OCI-LY1 (cell line): ENCODE measurements at regions not wholly inside any gene's neighbourhood (a gene's known extent, or its start where the extent isn't known, plus 50 kb on each side); places are given as distances from the start of the nearest gene placed in this dataset.

ENCODE experiments used
- H2AFZ ChIP-seq: fragments of 200-600 bp; sonication (generic), shearing (Covaris generic); 2 replicates; pipeline ENCODE4 v1.6.0; 2014; ENCODE audit warnings: antibody characterized with exemption, mild to moderate bottlenecking, low read length
- H3F3A ChIP-seq: fragments of 200-600 bp; sonication (generic), shearing (Covaris generic); 2 replicates; pipeline ENCODE4 v1.6.0; 2014; ENCODE audit warnings: mild to moderate bottlenecking, antibody characterized with exemption, low read length, moderate library complexity; ENCODE audit not compliant: insufficient read depth
- H3K27ac ChIP-seq: fragments of 200-600 bp; sonication (generic); 2 replicates; pipeline ENCODE4 v1.5.1; 2014; ENCODE audit warnings: low read length, mixed run types, mild to moderate bottlenecking, low read depth; ENCODE audit not compliant: poor library complexity, severe bottlenecking
- H3K27me3 ChIP-seq: fragments of 200-600 bp; sonication (generic); 2 replicates; pipeline ENCODE4 v1.6.0; 2014; ENCODE audit warnings: antibody characterized with exemption, mild to moderate bottlenecking, low read length, moderate library complexity; ENCODE audit not compliant: insufficient read depth
- H3K36me3 ChIP-seq: fragments of 200-600 bp; sonication (generic); 2 replicates; pipeline ENCODE4 v1.6.1; 2014; ENCODE audit warnings: mild to moderate bottlenecking, antibody characterized with exemption, low read length, moderate library complexity, mixed read lengths; ENCODE audit not compliant: insufficient read depth
- H3K4me1 ChIP-seq: fragments of 200-600 bp; sonication (generic); 2 replicates; pipeline ENCODE4 v1.5.1; 2014; ENCODE audit warnings: mild to moderate bottlenecking, low read length, moderate library complexity; ENCODE audit not compliant: insufficient read depth, severe bottlenecking
- H3K4me2 ChIP-seq: fragments of 200-600 bp; sonication (generic), shearing (Covaris generic); 2 replicates; pipeline ENCODE4 v1.6.1; 2014; ENCODE audit warnings: low read length
- H3K4me3 ChIP-seq: fragments of 200-600 bp; sonication (generic); 2 replicates; pipeline ENCODE4 v1.5.1; 2014; ENCODE audit warnings: low read length, low read depth, mild to moderate bottlenecking, mixed read lengths; ENCODE audit not compliant: poor library complexity, severe bottlenecking
- H3K79me2 ChIP-seq: fragments of 200-600 bp; shearing (Covaris generic); 2 replicates; pipeline ENCODE4 v1.6.1; 2016; ENCODE audit warnings: mixed run types, low read length, mixed read lengths; ENCODE audit not compliant: insufficient read depth
- H3K9ac ChIP-seq: fragments of 200-600 bp; sonication (generic), shearing (Covaris generic); 2 replicates; pipeline ENCODE4 v1.6.1; 2014; ENCODE audit warnings: mild to moderate bottlenecking, low read length, mixed read lengths
- H3K9me2 ChIP-seq: fragments of 200-600 bp; sonication (generic), shearing (Covaris generic); 2 replicates; pipeline ENCODE4 v1.6.1; 2014; ENCODE audit warnings: low read depth, mild to moderate bottlenecking, low read length, mixed read lengths
- H3K9me3 ChIP-seq: fragments of 200-600 bp; shearing (Covaris generic); 2 replicates; pipeline ENCODE4 v1.6.1; 2014; ENCODE audit warnings: low read length, mixed read lengths
- H4K20me1 ChIP-seq: fragments of 200-600 bp; sonication (generic), shearing (Covaris generic); 2 replicates; pipeline ENCODE4 v1.6.0; 2016; ENCODE audit warnings: mild to moderate bottlenecking, low read length; ENCODE audit not compliant: insufficient read depth
- CTCF ChIP-seq: fragments of 200-600 bp; sonication (generic), shearing (Covaris generic); IDR thresholded peaks from 2 replicates; pipeline ENCODE4 v1.5.1; 2017; ENCODE audit warnings: mild to moderate bottlenecking, antibody characterized with exemption, low read length, moderate library complexity, mixed read lengths
- EZH2 ChIP-seq: fragments of 200-600 bp; sonication (generic), shearing (Covaris generic); IDR thresholded peaks from 2 replicates; pipeline ENCODE4 v1.8.0; 2017; ENCODE audit warnings: borderline replicate concordance, mixed run types, mild to moderate bottlenecking, antibody characterized with exemption, low read length, moderate library complexity, mixed read lengths

GRCh38 chr3:76940181-76940770 is 99.6 kb upstream of the ROBO2 start:
- TF ChIP-seq EZH2, result no peak
- TF ChIP-seq CTCF, result no peak
- no peaks in the 10 kb centered on the region for H3K36me3 ChIP-seq

GRCh38 chr3:76941376-76941775 is 98.5 kb upstream of the ROBO2 start:
- no peaks in the 10 kb centered on the region for H3K4me1 ChIP-seq
- no peak overlapping the region for H3K4me2 ChIP-seq
- no peak overlapping the region for H3K4me3 ChIP-seq
- H3K79me2 ChIP-seq, result no peaks in the 10 kb centered on the region
- no peak overlapping the region for H3K9ac ChIP-seq
- H3F3A ChIP-seq, result no peaks in the 10 kb centered on the region
- no peaks in the 10 kb centered on the region for H4K20me1 ChIP-seq
- no peaks in the 10 kb centered on the region for H3K9me3 ChIP-seq
- H3K36me3 ChIP-seq, result no peaks in the 10 kb centered on the region
- TF ChIP-seq CTCF, result no peak
- no peak for TF ChIP-seq EZH2
- no peaks in the 10 kb centered on the region for H3K9me2 ChIP-seq
- H3K27me3 ChIP-seq, result no peaks in the 10 kb centered on the region
- H3K27ac ChIP-seq, result no peak overlapping the region
- H2AFZ ChIP-seq, result no peak overlapping the region

More at GRCh38 chr3:76940181-76940770, 99.6 kb upstream of the ROBO2 start:
- no peaks in the 10 kb centered on the region for H3K27me3 ChIP-seq
- no peaks in the 10 kb centered on the region for H3K4me1 ChIP-seq
- no peaks in the 10 kb centered on the region for H4K20me1 ChIP-seq
- no peak overlapping the region for H3K4me2 ChIP-seq
- H3K79me2 ChIP-seq, result no peaks in the 10 kb centered on the region
- no peak overlapping the region for H3K9ac ChIP-seq
- no peak overlapping the region for H2AFZ ChIP-seq
- no peaks in the 10 kb centered on the region for H3K9me3 ChIP-seq
- no peak overlapping the region for H3K4me3 ChIP-seq
- no peaks in the 10 kb centered on the region for H3F3A ChIP-seq
- no peak overlapping the region for H3K27ac ChIP-seq
- no peaks in the 10 kb centered on the region for H3K9me2 ChIP-seq

- H3K4me2 ChIP-seq, result no peak overlapping the region
Observed at GRCh38 chr3:76942101-76942500, 97.8 kb upstream of the ROBO2 start.

More at GRCh38 chr3:76942101-76942500, 97.8 kb upstream of the ROBO2 start:
- Histone ChIP-seq H3K9me2 (no peaks in the 10 kb centered on the region), H3K4me1 (no peaks in the 10 kb centered on the region), H3K79me2 (no peaks in the 10 kb centered on the region), H4K20me1 (no peaks in the 10 kb centered on the region), H3K9ac (no peak overlapping the region), H2AFZ (no peak overlapping the region), H3F3A (no peaks in the 10 kb centered on the region), H3K27me3 (no peaks in the 10 kb centered on the region), H3K36me3 (no peaks in the 10 kb centered on the region), H3K27ac (no peak overlapping the region), H3K4me3 (no peak overlapping the region), H3K9me3 (no peaks in the 10 kb centered on the region)
- TF ChIP-seq CTCF (no peak), EZH2 (no peak)
